ENCODE measurements at regions not wholly inside any gene's neighbourhood (a gene's known extent, or its start where the extent isn't known, plus 50 kb on each side); places are given as distances from the start of the nearest gene placed in this dataset.
"Not testable (repeated sequence)": the region's sequence is repeated elsewhere in the genome, so short reads cannot be mapped to it uniquely, and the experiment has no call there.

DNA sequence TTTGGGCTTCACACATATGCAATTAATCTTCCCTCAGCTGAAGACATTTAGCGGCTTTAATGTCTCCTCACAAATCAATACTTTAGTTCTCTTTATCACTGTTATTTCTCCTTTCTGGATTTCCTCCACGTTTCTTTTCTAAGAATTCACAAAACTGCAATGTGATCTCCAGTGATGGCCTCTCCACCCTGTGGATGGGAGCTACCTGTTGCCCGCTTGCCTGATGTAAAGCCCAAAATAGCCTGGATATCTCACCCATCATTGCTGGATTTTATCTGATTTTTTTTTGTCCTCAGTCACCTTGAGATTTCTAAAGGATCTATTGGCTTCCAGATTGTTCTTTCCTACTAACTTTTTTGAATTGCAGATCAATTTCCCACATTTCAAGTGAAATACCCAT, 129.3 kb upstream of the FAM241A start:
- no peak for DNase-seq (ENCODE audit: low spot score)

DNA sequence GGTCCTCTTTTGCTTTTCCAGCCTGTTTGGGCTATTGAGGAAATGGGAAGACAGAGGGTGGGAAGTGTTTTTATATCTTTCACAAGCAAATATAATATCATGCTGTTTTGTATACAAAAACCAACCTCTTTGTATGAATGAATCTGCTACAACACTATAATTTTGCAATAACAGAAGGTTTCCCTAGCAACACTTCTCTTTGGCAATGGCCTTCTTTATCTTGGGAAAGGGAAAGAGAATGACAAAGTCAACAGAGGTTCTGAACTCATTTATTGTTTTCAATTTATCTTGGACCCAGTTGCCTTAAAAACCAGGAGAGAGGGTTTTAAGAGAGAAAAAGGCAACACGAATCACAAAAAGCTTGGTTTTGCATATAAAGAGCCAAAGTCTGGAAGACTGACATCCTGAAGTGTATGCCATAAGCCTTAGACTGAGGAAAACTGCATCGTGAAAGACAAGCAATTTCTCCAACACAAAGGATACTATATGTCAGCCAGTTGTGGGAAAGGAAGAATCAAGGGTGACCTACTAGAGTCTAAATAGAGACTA, 121.8 kb upstream of the FAM241A start:
- DNase-seq (ENCODE audit: low spot score) = no peak

DNA sequence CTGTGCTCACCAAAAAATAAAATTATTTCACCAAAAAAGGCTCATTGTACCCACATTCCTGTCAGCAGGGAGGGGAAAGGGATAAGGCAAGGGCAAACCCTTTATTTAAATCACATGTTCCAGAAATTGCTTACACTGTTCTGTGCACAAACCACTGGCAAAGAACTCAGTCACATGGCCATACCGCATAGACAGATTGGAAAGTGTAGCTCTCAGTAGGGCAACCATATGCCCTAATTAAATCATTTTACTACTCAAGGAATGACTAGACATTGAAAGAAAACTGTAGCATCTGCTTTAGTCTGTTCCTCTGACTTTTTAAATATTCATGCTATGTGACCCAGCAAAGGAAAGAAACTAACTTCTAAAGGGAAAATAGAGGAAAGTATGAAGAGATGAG, 119.2 kb upstream of the FAM241A start:
- DNase-seq (ENCODE audit: low spot score) = no peak

DNA sequence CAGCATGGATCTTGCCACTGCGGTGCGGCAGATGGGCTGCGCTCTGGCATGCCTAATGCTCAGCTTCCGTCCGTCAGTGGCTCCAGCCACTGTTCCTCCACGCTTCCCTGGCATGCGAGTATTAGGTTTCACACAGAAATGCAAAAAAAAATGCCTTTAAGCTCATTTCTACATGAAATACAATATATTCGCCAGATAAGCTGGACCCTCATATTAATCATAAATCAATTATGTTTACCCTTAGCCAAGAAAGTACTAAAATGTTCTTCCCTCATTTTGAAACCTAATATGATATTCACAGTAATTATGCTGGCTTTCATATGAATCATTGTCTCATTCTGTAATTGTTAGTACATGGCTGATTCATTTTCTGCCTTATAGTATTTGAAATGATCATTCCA, 115.5 kb upstream of the FAM241A start:
- DNase-seq (ENCODE audit: low spot score) = no peak

DNA sequence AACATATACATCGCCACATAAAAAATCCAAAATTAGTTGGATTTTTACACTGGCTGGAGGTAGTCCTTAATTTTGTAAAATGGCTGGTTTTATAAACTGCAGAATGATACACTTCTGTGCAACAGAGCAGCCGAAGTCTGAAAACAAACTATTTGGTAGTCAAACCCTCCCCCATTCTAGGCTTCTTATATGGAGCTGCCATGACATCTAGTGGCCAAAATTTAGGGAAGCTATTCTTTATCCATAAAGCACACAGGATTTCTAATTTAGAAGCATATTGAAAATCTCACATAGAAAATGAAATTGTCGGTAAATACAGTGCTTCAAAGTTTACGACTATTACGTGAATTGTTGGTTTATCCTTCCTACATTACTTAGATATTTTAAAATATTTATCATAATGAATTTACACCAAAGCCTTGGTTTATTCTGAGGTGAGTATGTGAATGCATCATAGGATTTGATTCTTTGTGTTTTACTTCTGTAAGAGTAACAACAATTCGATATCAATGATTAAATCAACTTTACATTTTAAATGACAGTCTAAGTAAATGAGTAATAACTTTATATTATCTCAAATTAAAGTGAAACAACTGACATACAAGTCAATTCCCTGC, 113.4 kb upstream of the FAM241A start:
- peak; percentile 58 for DNase-seq (ENCODE audit: low spot score)

DNA sequence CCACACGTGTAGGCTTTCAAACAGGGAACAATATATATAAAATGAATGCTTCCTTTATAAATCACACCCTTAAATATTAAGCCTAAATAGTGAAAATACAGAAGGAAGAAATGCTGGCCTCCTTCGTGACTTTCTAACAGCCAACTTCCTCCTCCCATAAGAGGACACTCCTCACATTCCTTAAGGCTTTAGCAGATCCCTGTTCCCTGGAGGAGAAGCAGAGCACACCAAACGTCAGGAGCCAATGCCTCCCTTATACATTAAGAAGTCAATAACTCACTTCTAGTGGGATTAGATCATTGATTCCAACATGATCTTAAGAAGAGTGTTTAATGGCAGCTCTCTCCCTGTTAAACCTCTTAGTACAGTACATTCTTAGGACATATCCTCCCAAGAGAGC, 108.4 kb upstream of the FAM241A start:
- no peak for DNase-seq (ENCODE audit: low spot score)

DNA sequence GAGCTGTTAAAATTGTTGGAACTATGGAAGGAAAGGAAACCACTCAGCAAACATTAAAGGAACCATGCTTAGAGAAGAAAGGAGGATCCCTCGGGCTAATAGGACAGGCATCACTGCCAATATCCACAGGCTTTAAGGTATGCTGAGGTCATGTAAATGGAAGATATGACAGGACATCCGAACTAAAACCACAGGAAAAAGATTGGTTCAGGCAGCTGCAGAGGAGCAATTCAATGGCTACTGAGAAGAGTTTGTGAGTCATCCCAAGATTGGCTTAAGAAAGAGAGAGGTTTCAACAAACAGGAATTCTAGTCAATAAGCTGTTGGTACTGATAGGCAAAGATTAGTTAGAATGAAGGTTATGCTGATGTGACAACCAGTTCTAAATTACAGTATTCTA, 106.4 kb upstream of the FAM241A start:
- no peak for DNase-seq (ENCODE audit: low spot score)

DNA sequence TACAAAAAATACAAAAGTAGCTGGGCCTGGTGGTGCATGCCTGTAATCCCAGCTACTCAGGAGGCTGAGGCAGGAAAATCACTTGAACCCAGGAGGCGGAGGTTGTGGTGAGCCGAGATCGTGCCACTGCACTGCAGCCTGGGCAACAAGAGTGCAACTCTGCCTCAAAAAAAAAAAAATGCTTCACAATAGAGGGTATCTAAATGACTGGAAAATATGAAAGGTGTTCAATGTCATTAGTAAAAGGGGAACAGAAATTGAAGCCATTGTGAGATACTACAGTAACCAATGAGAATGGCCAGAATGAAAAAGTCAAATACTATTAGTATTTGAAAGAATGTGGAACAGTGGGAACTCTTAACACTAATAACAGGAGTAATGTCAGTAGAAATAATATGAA, 96.1 kb upstream of the FAM241A start:
- DNase-seq (ENCODE audit: low spot score) = not testable (repeated sequence)

DNA sequence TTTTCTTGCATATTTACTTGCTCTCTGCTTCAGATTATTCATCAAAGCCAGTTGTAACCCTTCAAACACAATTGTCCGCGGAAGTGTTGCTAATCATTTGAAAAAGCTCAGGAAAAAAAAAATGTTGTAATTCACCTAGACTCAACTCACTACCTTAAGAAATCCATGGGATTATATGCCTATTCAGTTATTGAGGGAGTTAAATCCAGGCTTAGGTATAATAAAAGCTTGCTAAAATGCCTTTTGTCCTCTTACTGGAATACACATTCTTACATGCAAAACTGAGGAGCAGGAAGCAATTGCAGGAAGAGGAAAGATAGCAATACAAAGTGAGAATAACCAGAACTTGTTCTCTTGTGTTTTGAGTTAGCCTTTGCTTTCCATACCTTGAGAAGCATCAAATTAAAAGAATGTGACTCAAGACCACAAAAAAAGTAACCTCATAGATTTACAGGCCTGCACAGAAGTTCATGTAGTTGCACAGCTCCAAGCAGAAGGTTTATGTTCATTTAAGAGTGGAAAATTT, 91.4 kb upstream of the FAM241A start:
- DNase-seq (ENCODE audit: low spot score) = no peak

DNA sequence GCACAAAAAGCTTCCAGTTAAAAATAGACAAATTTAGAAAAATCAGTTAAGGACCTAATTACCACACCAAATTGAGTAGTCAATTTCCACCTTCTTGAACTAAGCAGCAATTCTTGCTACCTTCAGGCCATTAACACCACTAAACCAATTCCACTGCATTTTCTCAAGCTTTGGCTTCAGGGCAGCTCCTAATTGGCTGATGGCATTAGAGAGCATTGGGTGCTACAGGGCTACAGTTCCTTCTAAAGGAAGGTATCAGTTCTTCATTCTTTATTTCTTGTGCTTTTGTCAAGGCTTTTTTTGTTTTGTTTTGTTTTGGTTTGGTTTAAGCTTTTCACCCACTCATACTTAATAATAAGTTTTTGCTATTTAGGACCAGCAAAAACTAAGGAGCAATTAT, 90.2 kb upstream of the FAM241A start:
- DNase-seq (ENCODE audit: low spot score) = no peak

DNA sequence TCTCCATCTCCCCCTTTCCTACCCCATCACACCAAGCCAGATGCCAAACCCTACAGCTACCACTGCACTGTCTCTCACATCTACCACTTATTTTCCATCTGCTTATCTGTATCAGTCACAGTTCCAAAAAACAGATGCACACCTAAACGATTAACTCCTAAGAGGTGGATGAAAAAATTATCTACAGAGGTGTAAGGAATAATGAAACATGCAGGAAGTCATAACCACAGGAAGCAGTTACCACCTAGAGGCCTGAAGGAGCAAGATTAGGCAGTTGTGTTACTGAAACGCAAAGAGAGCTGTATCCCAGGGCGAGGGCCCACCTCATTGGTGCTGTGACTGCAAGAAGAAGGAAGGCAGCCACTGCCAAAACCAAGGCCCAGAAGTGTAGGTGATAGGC, 87.8 kb upstream of the FAM241A start:
- DNase-seq (ENCODE audit: low spot score) = no peak

DNA sequence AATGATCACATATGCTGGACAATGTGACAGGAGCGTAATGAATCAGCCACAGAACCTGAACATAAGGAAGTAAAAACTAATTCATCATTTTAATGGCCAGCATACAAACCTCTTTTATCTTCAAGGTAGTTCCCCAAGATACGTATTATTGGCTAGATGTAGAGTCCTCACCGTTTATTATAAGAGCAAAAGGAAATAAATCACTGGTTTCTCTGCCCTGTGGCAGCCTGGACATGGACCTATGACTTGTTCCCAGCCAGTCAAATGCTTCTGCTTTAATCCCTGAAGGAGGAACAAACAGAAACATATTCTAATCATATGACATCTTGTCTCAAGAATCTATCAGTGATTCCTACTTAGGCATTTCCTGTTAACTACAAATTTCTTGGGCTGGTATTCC, 86.8 kb upstream of the FAM241A start:
- DNase-seq (ENCODE audit: low spot score) = no peak

DNA sequence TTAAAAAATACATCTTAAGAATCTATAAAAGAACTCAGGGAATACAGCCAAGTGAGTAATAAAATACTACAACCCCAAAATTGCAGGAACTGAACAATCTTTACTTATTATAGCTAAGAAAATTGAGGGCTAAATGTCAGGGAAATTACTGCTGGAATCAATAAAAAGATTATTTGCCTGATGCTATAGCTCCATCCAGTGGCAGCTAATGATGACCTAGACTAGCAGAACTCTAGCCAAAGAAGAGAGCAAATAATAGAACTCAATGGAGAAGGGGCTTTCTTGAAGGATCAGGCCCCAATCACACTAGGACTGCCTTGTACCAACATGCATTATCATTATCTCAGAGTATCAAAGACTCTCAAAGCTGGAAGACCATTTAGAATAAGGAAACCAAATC, 85.0 kb upstream of the FAM241A start:
- peak; percentile 48 for DNase-seq (ENCODE audit: low spot score)

DNA sequence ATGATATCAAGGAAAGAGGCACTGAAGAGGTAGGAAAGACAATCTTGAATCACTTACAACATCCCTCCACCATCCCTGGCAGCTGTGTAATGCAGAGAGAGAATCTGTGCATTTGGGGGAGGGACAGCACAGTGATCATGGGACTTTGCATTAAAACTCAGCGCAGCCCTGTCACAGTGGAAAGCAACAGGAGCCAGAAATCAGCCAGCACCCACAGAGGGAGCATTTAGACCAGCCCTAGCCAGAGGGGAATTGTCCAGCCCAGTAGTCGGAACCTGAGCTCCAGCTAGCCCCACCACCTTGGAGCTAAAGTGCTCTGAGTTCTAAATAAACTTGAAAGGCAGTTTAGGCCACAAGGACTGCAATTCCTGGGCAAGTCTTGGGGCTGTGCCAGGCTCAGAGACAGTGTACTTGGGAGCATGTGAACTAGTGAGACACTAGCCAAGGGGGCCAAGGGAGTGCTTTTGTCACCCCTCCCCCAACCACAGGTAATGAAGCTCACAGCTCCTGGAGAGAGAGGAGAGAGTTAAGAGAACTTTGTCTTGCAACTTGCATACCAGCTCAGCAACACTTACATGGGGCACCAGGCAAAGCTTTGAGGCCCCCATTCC, 83.9 kb upstream of the FAM241A start:
- DNase-seq (ENCODE audit: low spot score) = no peak

DNA sequence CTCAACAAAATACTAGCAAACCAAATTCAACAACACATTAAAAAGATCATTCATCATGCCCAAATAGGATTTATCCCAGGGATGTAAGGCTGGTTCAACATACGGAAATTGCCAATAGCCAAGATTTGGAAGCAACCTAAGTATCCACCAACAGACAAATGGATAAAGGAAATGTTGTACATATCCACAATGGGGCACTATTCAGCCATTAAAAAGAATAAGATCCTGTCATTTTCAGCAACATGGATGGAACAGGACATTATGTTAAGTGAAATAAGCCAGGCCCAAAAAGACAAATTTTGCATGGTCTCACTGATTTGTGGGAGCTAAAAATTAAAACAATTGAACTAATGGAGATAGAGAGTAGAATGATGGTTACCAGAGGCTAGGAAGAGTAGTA, 82.0 kb upstream of the FAM241A start:
- DNase-seq (ENCODE audit: low spot score) = no peak

DNA sequence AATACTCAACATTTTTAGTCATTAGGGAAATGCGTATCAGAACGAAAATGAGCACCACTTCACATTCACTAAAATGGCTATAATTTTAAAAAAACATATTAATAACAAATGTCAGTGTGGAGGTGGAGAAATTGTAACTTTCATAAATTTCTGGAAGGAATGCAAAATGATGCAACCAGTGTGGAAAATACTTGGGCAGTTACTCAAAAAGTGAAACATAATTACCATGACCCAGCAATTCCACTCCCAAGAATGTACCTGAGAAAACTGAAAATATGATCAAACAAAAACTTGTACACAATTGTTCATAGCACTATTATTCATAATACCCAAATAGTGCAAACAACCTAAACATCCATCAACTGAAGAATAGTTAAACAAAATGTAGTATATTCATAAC, 76.1 kb upstream of the FAM241A start:
- no peak for DNase-seq (ENCODE audit: low spot score)

DNA sequence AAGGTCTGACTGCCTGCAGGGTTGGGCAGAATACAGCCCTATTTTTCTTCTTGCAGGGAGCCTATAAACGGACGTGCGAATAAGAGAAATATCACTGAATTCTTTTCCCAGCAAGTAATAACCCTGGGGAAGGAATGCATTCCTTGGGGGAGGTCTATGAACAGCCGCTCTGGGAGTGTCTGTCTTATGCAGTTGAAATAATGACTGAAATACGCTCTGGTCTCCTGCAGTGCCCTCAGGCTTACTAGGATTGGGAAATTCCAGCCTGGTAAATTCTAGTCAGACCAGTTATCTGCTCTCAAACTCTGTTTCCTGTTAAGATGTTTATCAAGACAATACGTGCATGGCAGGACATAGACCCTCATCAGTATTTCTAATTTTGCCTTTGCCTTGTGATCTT, 72.1 kb upstream of the FAM241A start:
- no peak for DNase-seq (ENCODE audit: low spot score)

DNA sequence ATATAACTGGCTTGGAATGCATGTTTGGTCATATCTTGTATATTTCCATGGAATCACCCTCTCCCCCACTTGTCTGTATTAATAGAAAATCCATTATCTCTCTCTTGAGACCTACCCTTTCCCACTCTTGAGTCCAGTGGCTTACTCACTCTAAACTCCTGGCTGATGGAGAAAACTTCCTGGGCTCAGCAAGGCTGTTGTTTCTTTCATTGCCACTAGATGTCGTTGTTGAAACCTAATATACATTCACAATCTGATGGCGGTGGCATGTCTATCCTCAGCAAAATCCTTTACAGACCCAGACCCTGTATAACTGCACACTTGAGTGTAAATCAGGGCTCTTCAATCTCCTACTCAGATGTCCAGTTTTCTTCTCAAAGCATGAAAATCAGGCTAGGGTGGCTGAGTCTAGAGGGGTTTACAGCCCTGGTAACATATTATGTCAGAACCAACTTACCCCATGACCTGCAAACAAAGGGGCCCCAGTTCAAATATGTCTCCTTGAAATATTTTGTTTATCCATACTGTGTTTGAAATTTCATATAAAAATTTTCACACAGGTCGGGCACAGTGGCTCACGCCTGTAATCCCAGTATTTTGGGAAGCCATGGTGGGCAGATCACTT, 70.0 kb upstream of the FAM241A start:
- DNase-seq (ENCODE audit: low spot score) = peak; percentile 76

DNA sequence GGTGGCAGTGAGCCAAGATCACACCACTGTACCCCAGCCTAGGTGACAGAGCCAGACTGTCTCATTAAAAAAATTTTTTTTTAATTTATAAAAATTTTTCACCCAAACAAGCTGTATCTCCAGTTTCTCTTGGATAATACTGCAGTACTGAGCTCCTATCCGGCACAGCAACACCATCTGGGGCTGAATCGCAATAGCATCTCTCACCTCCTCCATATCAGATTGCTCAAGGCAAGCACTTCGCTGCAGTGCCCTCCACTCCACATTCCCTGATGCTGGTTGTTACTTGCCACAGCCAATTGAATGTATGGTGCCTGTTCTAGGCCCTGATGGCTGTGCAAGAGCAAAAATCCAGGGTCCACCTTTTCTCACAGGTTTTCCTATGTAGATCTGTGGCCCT, 69.3 kb upstream of the FAM241A start:
- no peak for DNase-seq (ENCODE audit: low spot score)

DNA sequence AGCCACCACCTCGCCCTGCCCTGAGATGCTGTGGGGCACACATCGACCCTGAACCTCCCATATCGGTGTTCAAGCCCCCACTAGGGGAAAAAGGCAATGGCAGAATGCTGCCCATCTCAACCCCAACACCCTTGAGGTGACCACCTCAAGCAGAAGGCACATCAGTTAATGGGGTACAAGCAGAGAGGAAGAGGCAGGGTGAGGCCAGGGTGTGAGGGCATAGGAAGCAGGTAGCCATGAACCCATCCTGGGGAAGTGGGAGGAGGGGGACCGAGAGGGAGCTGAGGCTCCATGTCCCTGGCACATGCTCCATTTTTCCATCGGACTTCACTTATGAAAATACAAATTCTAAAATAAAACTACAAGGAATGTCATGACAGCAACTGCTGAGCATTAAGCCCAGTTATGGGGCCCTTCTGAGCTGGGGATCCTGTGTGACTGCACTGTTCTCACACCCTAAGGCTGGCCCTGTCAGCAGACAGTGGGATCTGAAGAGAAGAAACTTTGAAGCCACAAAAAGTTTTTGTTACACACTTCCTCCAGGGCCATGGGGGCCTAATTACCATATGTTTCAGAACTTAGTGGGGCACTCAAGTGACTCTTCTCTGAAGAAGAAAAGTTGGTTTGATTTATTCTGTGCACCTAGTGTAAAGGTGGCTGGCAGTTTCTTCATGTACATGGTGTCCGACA, 68.2 kb upstream of the FAM241A start:
- DNase-seq (ENCODE audit: low spot score) = no peak

DNA sequence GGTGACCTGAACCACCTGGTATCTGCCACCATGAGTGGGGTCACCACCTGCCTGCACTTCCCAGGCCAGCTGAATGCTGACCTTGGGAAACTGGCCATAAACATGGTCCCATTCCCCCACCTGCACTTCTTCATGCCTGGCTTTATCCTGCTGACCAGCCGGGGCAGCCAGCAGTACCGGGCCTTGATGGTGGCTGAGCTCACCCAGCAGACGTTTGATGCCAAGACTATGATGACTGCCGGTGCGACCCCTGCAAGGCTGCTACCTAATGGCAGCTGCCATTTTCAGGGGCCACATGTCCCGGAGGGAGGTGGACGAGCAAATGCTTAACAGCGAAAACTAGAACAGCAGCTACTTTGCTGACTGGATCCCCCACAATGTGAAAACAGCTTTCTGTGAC, 67.5 kb upstream of the FAM241A start:
- DNase-seq (ENCODE audit: low spot score) = no peak

DNA sequence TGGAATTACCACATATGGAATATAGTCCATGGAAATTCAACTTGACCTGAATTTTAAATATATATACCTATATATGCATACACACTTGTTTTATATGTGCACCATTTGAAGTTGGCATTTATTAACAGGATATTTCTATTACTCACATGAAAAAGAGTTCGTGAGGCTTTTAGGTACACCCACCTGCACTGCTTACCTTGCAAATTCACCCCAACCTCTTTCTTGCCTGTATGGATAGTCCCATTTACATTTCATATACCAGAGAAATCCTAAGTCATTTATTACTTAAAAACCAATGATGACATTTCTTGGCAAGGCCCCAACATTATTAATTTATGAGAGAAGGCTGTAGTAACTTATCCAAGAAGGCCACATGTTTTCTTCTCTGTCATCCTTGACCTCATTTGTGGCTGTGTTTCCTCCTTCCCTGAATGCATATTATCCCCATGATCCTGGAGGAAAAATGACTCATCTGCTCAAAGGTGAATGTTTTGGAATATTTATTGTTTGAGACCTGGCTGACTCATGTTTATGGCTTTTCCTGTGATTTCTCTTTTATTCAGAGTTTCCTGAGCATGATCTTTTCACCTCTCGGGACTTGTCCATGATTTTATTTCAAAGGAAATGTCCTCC, 62.2 kb upstream of the FAM241A start:
- peak; percentile 75 for DNase-seq (ENCODE audit: low spot score)

All from COLO829 (cell line).